H1 (cell line): ENCODE measurements at regions not wholly inside any gene's neighbourhood (a gene's known extent, or its start where the extent isn't known, plus 50 kb on each side); places are given as distances from the start of the nearest gene placed in this dataset.

ENCODE experiments used
- CTCF ChIA-PET: fragments of 300-600 bp; sonication (Branson Sonifier 250); formaldehyde crosslinking; loops from one replicate; lab custom pipeline; 2021; ENCODE audit not compliant: partially characterized antibody; lab: Charles Lee
- POLR2A ChIA-PET: fragments of 300-600 bp; sonication (Branson Sonifier 250); formaldehyde crosslinking; loops from one replicate; lab custom pipeline; 2021; ENCODE audit warnings: inconsistent platforms; ENCODE audit not compliant: partially characterized antibody; lab: Charles Lee
- DNase-seq, 2 experiments: peaks; one replicate each; pipeline versions ENCODE4 v3.0.0 to v3.0.0-alpha.2; 2010 to 2022; ENCODE audit warnings: low spot score in 2 of 2, low read depth in 1 of 2, mixed read lengths in 1 of 2
- FAIRE-seq: peaks from 2 replicates; lab custom pipeline; 2011; peaks lifted over from hg19 to GRCh38; lab: Jason Lieb, UNC
- H2AFZ ChIP-seq: 2 replicates; pipeline ENCODE4 v1.8.1; 2012; ENCODE audit warnings: low read length, inconsistent platforms
- H2AK5ac ChIP-seq: 2 replicates; pipeline ENCODE4 v1.6.1; 2013; ENCODE audit warnings: low read depth, low read length
- H2BK120ac ChIP-seq: replicated peaks from 2 replicates; pipeline ENCODE3; 2013; ENCODE audit warnings: low read depth, low read length, inconsistent platforms
- H2BK12ac ChIP-seq: 2 replicates; pipeline ENCODE4 v1.6.1; 2013; ENCODE audit warnings: low read depth, low read length
- H2BK15ac ChIP-seq: 2 replicates; pipeline ENCODE4 v1.6.1; 2013; ENCODE audit warnings: low read length
- H2BK20ac ChIP-seq: 2 replicates; pipeline ENCODE4 v1.6.1; 2013; ENCODE audit warnings: low read length
- H2BK5ac ChIP-seq: 2 replicates; pipeline ENCODE4 v1.6.1; 2013; ENCODE audit warnings: low read depth, low read length
- H3K14ac ChIP-seq: 2 replicates; pipeline ENCODE4 v1.6.1; 2013; ENCODE audit warnings: inconsistent platforms; ENCODE audit not compliant: insufficient read length
- H3K18ac ChIP-seq: 2 replicates; pipeline ENCODE4 v1.6.1; 2013; ENCODE audit warnings: low read length; ENCODE audit errors: extremely low read depth
- H3K23ac ChIP-seq: 2 replicates; pipeline ENCODE4 v1.6.1; 2013; ENCODE audit warnings: inconsistent platforms; ENCODE audit not compliant: insufficient read length
- H3K23me2 ChIP-seq: 2 replicates; pipeline ENCODE4 v1.6.1; 2013; ENCODE audit warnings: low read depth, low read length
- H3K27ac ChIP-seq: 2 replicates; pipeline ENCODE4 v1.6.1; 2011; ENCODE audit warnings: low read depth, low read length, inconsistent platforms
- H3K27me3 ChIP-seq, 4 experiments: replicated peaks in 1 of 4; 1 replicate in 1 of 4; 2 replicates in 3 of 4; pipeline versions ENCODE4 v1.6.1 to v1.8.1; 2011 to 2013; ENCODE audit warnings: low read length in 3 of 4, mild to moderate bottlenecking in 3 of 4, inconsistent platforms in 2 of 4, mixed read lengths in 2 of 4, moderate library complexity in 1 of 4; ENCODE audit not compliant: control insufficient read depth in 3 of 4, insufficient read depth in 3 of 4; ENCODE audit errors: extremely low read depth in 1 of 4
- H3K36me3 ChIP-seq, 4 experiments: 2 replicates each; pipeline versions ENCODE4 v1.6.1 to v1.8.1; 2011 to 2013; ENCODE audit warnings: mild to moderate bottlenecking in 4 of 4, low read length in 3 of 4, moderate library complexity in 2 of 4, control low read depth in 1 of 4, inconsistent platforms in 1 of 4; ENCODE audit not compliant: insufficient read depth in 4 of 4, control insufficient read depth in 2 of 4
- H3K4ac ChIP-seq: replicated peaks from 2 replicates; pipeline ENCODE3; 2013; ENCODE audit warnings: low read length, low read depth, mixed read lengths, inconsistent platforms; ENCODE audit not compliant: insufficient read length
- H3K4me1 ChIP-seq, 4 experiments: replicated peaks in 1 of 4; 1 replicate in 1 of 4; 2 replicates in 3 of 4; pipeline versions ENCODE4 v1.6.1 to v1.8.1; 2011 to 2013; ENCODE audit warnings: low read length in 3 of 4, inconsistent platforms in 2 of 4, mixed read lengths in 1 of 4; ENCODE audit not compliant: insufficient read depth in 4 of 4, control insufficient read depth in 3 of 4
- H3K4me2 ChIP-seq, 2 experiments: 2 replicates each; pipeline versions ENCODE4 v1.6.1 to v1.8.1; 2011 to 2013; ENCODE audit warnings: low read depth in 2 of 2, low read length in 2 of 2, control low read depth in 1 of 2, inconsistent platforms in 1 of 2, mild to moderate bottlenecking in 1 of 2; ENCODE audit not compliant: insufficient read depth in 1 of 2
- H3K4me3 ChIP-seq, 4 experiments: fragments of 200-600, 300-600 bp in 1 of 4; sonication (generic), shearing (Covaris generic), sonication (Bioruptor Twin) in 1 of 4; 2 replicates each; pipeline versions ENCODE4 v1.5.1 to v1.8.1; 2011 to 2016; ENCODE audit warnings: low read length in 4 of 4, low read depth in 3 of 4, control low read depth in 2 of 4, inconsistent platforms in 2 of 4, mild to moderate bottlenecking in 2 of 4, mixed read lengths in 1 of 4, moderate library complexity in 1 of 4; ENCODE audit not compliant: insufficient read depth in 2 of 4; ENCODE audit errors: extremely low read depth in 1 of 4
- H3K56ac ChIP-seq: replicated peaks from 2 replicates; pipeline ENCODE3; 2013; ENCODE audit warnings: low read depth, mild to moderate bottlenecking, mixed read lengths, low read length, inconsistent platforms; ENCODE audit not compliant: insufficient read length
- H3K79me1 ChIP-seq: 2 replicates; pipeline ENCODE4 v1.6.1; 2013; ENCODE audit warnings: low read depth, low read length, control low read depth
- H3K79me2 ChIP-seq, 2 experiments: 2 replicates each; pipeline versions ENCODE4 v1.6.1 to v1.8.1; 2012 to 2013; ENCODE audit warnings: low read length in 2 of 2, mild to moderate bottlenecking in 2 of 2, inconsistent platforms in 1 of 2; ENCODE audit not compliant: insufficient read depth in 2 of 2, control insufficient read depth in 1 of 2
- H3K9ac ChIP-seq, 4 experiments: replicated peaks in 1 of 4; 1 replicate in 1 of 4; 2 replicates in 3 of 4; pipeline versions ENCODE4 v1.6.1 to v1.8.1; 2011 to 2013; ENCODE audit warnings: low read depth in 3 of 4, low read length in 3 of 4, control low read depth in 2 of 4, mild to moderate bottlenecking in 2 of 4, moderate library complexity in 2 of 4, inconsistent platforms in 1 of 4; ENCODE audit errors: extremely low read depth in 1 of 4
- H3K9me3 ChIP-seq, 2 experiments: 2 replicates each; pipeline versions ENCODE4 v1.6.1 to v1.8.1; 2012 to 2013; ENCODE audit warnings: mild to moderate bottlenecking in 2 of 2, moderate library complexity in 2 of 2, control low read depth in 1 of 2, inconsistent platforms in 1 of 2, low read depth in 1 of 2, low read length in 1 of 2, mixed read lengths in 1 of 2; ENCODE audit not compliant: insufficient read depth in 2 of 2
- H4K20me1 ChIP-seq, 2 experiments: replicated peaks in 1 of 2; 2 replicates each; pipeline versions ENCODE3 to v1.8.1; 2011 to 2013; ENCODE audit warnings: inconsistent platforms in 2 of 2, low read length in 2 of 2, mild to moderate bottlenecking in 1 of 2; ENCODE audit not compliant: insufficient read depth in 2 of 2, control insufficient read depth in 1 of 2
- H4K5ac ChIP-seq: 2 replicates; pipeline ENCODE4 v1.6.1; 2013; ENCODE audit warnings: low read length, low read depth, mixed read lengths, inconsistent platforms; ENCODE audit not compliant: insufficient read length
- H4K8ac ChIP-seq: 2 replicates; pipeline ENCODE4 v1.8.0; 2013; ENCODE audit warnings: mild to moderate bottlenecking, moderate library complexity, low read length, inconsistent platforms; ENCODE audit not compliant: insufficient read depth; ENCODE audit errors: extremely low read depth
- H4K91ac ChIP-seq: replicated peaks from 2 replicates; pipeline ENCODE3; 2013; ENCODE audit warnings: low read length, mixed read lengths, inconsistent platforms; ENCODE audit not compliant: insufficient read length
- BCL11A ChIP-seq, 2 experiments: IDR thresholded peaks; one replicate each; pipeline ENCODE4 v1.6.1; 2011; ENCODE audit warnings: low read depth in 2 of 2, low read length in 2 of 2, mild to moderate bottlenecking in 2 of 2
- BRCA1 ChIP-seq: IDR thresholded peaks from 2 replicates; pipeline ENCODE4 v1.6.1; 2012; ENCODE audit warnings: low read depth, low read length, improper control_type of control experiment
- CEBPB ChIP-seq: IDR thresholded peaks from 2 replicates; pipeline ENCODE4 v1.6.1; 2012; ENCODE audit warnings: low read depth, low read length
- CHD1 ChIP-seq: IDR thresholded peaks from 2 replicates; pipeline ENCODE4 v1.6.1; 2012; ENCODE audit warnings: low read depth, low read length, improper control_type of control experiment
- NRF1 ChIP-seq: IDR thresholded peaks from 2 replicates; pipeline ENCODE4 v1.6.1; 2011; ENCODE audit warnings: mild to moderate bottlenecking, low read depth, low read length, improper control_type of control experiment
- POLR2AphosphoS5 ChIP-seq: IDR thresholded peaks from 2 replicates; pipeline ENCODE4 v1.6.1; 2011; ENCODE audit warnings: low read depth, low read length
- POU5F1 ChIP-seq: IDR thresholded peaks from 2 replicates; pipeline ENCODE4 v1.6.1; 2011; ENCODE audit warnings: low read depth, mild to moderate bottlenecking, low read length, moderate library complexity
- SIN3A ChIP-seq, 2 experiments: IDR thresholded peaks in 1 of 2; conservative IDR thresholded peaks in 1 of 2; 2 replicates each; pipeline ENCODE4 v1.6.1; 2011 to 2012; ENCODE audit warnings: low read length in 2 of 2, improper control_type of control experiment in 1 of 2, low read depth in 1 of 2, mild to moderate bottlenecking in 1 of 2
- TAF1 ChIP-seq: IDR thresholded peaks from 2 replicates; pipeline ENCODE4 v1.6.1; 2011; ENCODE audit warnings: mild to moderate bottlenecking, low read depth, low read length
- TAF7 ChIP-seq: optimal IDR thresholded peaks from 2 replicates; pipeline ENCODE3; 2011; ENCODE audit warnings: low read depth, mild to moderate bottlenecking, inconsistent platforms, low read length, moderate library complexity, borderline replicate concordance
- TBP ChIP-seq: IDR thresholded peaks from 2 replicates; pipeline ENCODE4 v1.6.1; 2011; ENCODE audit warnings: low read depth, low read length, improper control_type of control experiment
- ZNF274 ChIP-seq: IDR thresholded peaks from 2 replicates; pipeline ENCODE4 v1.7.0; 2012; ENCODE audit warnings: low read length, borderline replicate concordance; ENCODE audit errors: extremely low read depth
- WGBS, 2 experiments: shearing (Covaris generic) in 1 of 2; methylation state at CpG; one replicate each; pipeline versions ENCODE4 v1.1.6 to v1.1.7; 2013 to 2015; ENCODE audit warnings: low lambda C conversion rate in 2 of 2, mixed read lengths in 2 of 2, inconsistent platforms in 1 of 2, low coverage in 1 of 2, missing lambda C conversion rate in 1 of 2; ENCODE audit not compliant: insufficient replicate concordance in 2 of 2, insufficient coverage in 1 of 2, insufficient read length in 1 of 2; ENCODE audit errors: extremely low coverage in 1 of 2, missing lambda C conversion rate in 1 of 2; 5-methylcytosine and 5-hydroxymethylcytosine counted together
- TF ChIP-seq, protein P1 (sequence below): IDR thresholded peaks from 2 replicates; pipeline ENCODE4 v1.6.1; 2012; ENCODE audit warnings: low read length, inconsistent platforms

DNA sequence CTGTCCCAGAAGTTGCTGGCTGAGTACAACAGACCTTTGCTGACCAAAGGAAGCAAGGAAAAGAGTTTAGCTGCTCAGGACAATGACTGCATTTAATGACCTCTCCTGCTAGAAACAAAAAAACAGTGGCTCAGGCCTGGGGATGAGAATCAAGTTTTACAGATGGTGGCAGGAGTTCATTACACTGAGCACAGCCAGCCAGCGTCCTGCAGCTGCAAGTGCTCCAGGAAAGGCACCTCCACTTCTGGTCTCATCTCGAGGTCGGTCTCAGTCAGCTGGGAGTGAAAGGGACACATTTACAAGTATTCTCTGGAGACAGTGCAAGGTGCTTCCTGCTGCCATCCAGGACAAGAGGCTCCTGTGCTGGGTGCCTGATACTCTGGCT lies 362.7 kb downstream of the THBS2 start:
- POLR2A ChIA-PET, result no interaction called here
- CTCF ChIA-PET, result interaction anchor here (0.9 to 3.3 kb wide), 2 partner anchors 323 to 521 kb away, joined by 4 to 20 read pairs; no protein-coding TSS in a partner anchor
- Histone ChIP-seq H2BK15ac (no peak overlapping the region), H3K4me2 (no peak overlapping the region), H2BK5ac (no peak overlapping the region), H3K27ac (no peak overlapping the region), H3K9ac (no peak overlapping the region), H3K4me3 (no peak overlapping the region), H3K4ac (no peak overlapping the region), H3K9me3 (no peaks in the 10 kb centered on the region), H3K56ac (no peak overlapping the region), H3K27me3 (no peaks in the 10 kb centered on the region), H4K5ac (no peak overlapping the region), H4K20me1 (peaks cover 0 to 1% of the 10 kb centered on the region in 2 experiments), H3K23me2 (no peaks in the 10 kb centered on the region), H4K8ac (no peak overlapping the region; the same call in 1 of the 2 replicates), H2BK120ac (no peak overlapping the region), H3K23ac (no peak overlapping the region), H3K14ac (no peak overlapping the region), H2AFZ (no peak overlapping the region), H3K4me1 (peaks cover 0 to 4% (median 1%) of the 10 kb centered on the region in 4 experiments; a peak in 1 of 7 replicates), H3K18ac (no peak overlapping the region), H3K79me1 (no peaks in the 10 kb centered on the region), H4K91ac (no peak overlapping the region), H3K36me3 (no peaks in the 10 kb centered on the region), H2BK20ac (no peak overlapping the region), H3K79me2 (no peaks in the 10 kb centered on the region), H2BK12ac (no peak overlapping the region), H2AK5ac (no peak overlapping the region)
- 84% methylated on average over 3 of the region's 3 CpGs; no CpG with 5 or more reads in 1 of the 2 experiments for WGBS, 2 experiments
- TF ChIP-seq SIN3A (conservative IDR thresholded peaks at IDR 0.05 in 1 of 2, IDR thresholded peaks at IDR 0.05 in 1 of 2; ENCODE audit: low read depth in 1 of 2, low read length in 2 of 2) (no peak), NRF1 (no peak), TAF1 (no peak), POU5F1 (no peak), BRCA1 (no peak), ZNF274 (no peak), POLR2AphosphoS5 (no peak), TAF7 (no peak), BCL11A (IDR thresholded peaks at IDR 0.05; ENCODE audit: low read depth in 2 of 2, low read length in 2 of 2) (no peak), CEBPB (no peak), TBP (no peak), CHD1 (no peak)
- TF ChIP-seq, protein P1, sequence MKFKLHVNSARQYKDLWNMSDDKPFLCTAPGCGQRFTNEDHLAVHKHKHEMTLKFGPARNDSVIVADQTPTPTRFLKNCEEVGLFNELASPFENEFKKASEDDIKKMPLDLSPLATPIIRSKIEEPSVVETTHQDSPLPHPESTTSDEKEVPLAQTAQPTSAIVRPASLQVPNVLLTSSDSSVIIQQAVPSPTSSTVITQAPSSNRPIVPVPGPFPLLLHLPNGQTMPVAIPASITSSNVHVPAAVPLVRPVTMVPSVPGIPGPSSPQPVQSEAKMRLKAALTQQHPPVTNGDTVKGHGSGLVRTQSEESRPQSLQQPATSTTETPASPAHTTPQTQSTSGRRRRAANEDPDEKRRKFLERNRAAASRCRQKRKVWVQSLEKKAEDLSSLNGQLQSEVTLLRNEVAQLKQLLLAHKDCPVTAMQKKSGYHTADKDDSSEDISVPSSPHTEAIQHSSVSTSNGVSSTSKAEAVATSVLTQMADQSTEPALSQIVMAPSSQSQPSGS, result no peak
- DNase-seq (no peak), FAIRE-seq (no peak)
